Activated T-helper 1 cell treated with anti-CD3 and anti-CD28 coated beads, Interleukin-12 subunit alpha, Interleukin-12 subunit beta, Interleukin-2, Interleukin-4 antibody, amounts not matched to agents 30 ng/mL and 10 ng/mL and 1 ng/mL, durations not matched to agents 14 hours and 24 hours and 36 hours (primary cell): ENCODE measurements at regions not wholly inside any gene's neighbourhood (a gene's known extent, or its start where the extent isn't known, plus 50 kb on each side); places are given as distances from the start of the nearest gene placed in this dataset.

Experiments
- DNase-seq: peaks from one replicate; pipeline ENCODE4 v3.0.0; 2021; ENCODE audit warnings: low spot score
- H3K27ac Mint-ChIP-seq: one replicate; pipeline ENCODE4 v1.8.0; 2021; ENCODE audit warnings: mild to moderate bottlenecking, mixed read lengths
- H3K27me3 Mint-ChIP-seq: one replicate; pipeline ENCODE4 v1.8.0; 2022; ENCODE audit warnings: mild to moderate bottlenecking, moderate library complexity, mixed read lengths; ENCODE audit not compliant: insufficient read depth
- H3K36me3 Mint-ChIP-seq: one replicate; pipeline ENCODE4 v1.8.0; 2021; ENCODE audit warnings: low read depth, mixed read lengths
- H3K4me1 Mint-ChIP-seq: one replicate; pipeline ENCODE4 v1.8.0; 2021; ENCODE audit warnings: low read depth, mixed read lengths
- H3K4me3 Mint-ChIP-seq: one replicate; pipeline ENCODE4 v1.8.0; 2021; ENCODE audit warnings: mild to moderate bottlenecking, moderate library complexity, mixed read lengths
- H3K9me3 Mint-ChIP-seq: one replicate; pipeline ENCODE4 v1.8.0; 2021; ENCODE audit warnings: mixed read lengths
- intact Hi-C: fragments of 100-400 bp; cut with micrococcal nuclease; formaldehyde crosslinking; loops from one replicate; pipeline ENCODE4 v1.15.1; 2024

DNA sequence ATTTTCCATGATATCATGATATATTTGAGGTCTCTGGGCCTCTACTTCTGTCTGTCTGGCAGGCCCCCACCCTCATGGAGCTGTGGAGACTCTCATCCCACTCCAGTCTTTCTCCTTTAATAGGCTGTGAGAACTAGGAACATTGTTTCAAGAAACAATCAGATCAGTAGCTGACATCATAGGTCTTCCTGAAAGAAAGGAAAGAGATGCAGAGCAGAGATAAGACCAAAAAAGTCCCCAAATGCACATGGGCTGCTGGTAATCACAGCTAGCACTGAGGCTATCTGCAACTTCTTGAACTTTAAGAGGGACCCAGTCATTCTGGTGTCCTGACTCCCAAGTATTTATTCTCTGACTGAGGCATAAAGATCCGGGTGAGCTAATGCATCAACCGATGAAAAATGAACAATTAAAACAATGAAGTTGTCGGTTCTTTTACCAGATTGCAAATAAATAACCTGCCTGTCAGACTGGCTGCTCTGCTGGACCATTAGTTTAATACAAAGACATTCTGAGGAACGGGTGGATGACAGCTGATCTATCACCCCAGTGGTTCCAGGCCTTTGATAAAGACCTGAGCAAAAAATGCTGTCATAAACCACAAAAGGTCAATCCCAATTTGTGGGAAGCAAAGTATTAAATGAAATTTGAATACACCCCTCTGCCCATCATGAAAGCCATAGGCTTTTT lies 780.8 kb upstream of the GOLIM4 start:
- Mint-ChIP-seq H3K27me3 (no peaks in the 10 kb centered on the region), H3K4me3 (no peak overlapping the region), H3K36me3 (no peaks in the 10 kb centered on the region), H3K9me3 (no peaks in the 10 kb centered on the region), H3K4me1 (no peaks in the 10 kb centered on the region), H3K27ac (no peak overlapping the region)
- intact Hi-C loops = no loop called here
- DNase-seq = no peak

- Mint-ChIP-seq H3K36me3 (no peaks in the 10 kb centered on the region), H3K4me3 (no peak overlapping the region), H3K9me3 (no peaks in the 10 kb centered on the region), H3K4me1 (no peaks in the 10 kb centered on the region), H3K27me3 (no peaks in the 10 kb centered on the region), H3K27ac (no peak overlapping the region)
- DNase-seq = no peak
- intact Hi-C loops = no loop called here
These were observed 777.1 kb upstream of the GOLIM4 start for GRCh38 chr3:168872826-168873225.

GRCh38 chr3:168870892-168871291 lies 775.2 kb upstream of the GOLIM4 start:
- no peaks in the 10 kb centered on the region for H3K9me3 Mint-ChIP-seq
- no peak overlapping the region for H3K27ac Mint-ChIP-seq
- no peak overlapping the region for H3K4me3 Mint-ChIP-seq
- H3K27me3 Mint-ChIP-seq = no peaks in the 10 kb centered on the region
- no peak for DNase-seq
- intact Hi-C loops = no loop called here
- no peaks in the 10 kb centered on the region for H3K4me1 Mint-ChIP-seq
- no peaks in the 10 kb centered on the region for H3K36me3 Mint-ChIP-seq

- H3K4me1 Mint-ChIP-seq = no peaks in the 10 kb centered on the region
- intact Hi-C loops = loop anchor here (5.0 to 10.0 kb wide), 3 partner anchors 653 to 877 kb away; partner anchors contain the start of gene MECOM
- DNase-seq = no peak
- H3K27me3 Mint-ChIP-seq = no peaks in the 10 kb centered on the region
- no peak overlapping the region for H3K4me3 Mint-ChIP-seq
- no peaks in the 10 kb centered on the region for H3K9me3 Mint-ChIP-seq
- H3K36me3 Mint-ChIP-seq = no peaks in the 10 kb centered on the region
- no peak overlapping the region for H3K27ac Mint-ChIP-seq
These were observed 769.4 kb upstream of the GOLIM4 start for GRCh38 chr3:168865022-168865551.

DNA sequence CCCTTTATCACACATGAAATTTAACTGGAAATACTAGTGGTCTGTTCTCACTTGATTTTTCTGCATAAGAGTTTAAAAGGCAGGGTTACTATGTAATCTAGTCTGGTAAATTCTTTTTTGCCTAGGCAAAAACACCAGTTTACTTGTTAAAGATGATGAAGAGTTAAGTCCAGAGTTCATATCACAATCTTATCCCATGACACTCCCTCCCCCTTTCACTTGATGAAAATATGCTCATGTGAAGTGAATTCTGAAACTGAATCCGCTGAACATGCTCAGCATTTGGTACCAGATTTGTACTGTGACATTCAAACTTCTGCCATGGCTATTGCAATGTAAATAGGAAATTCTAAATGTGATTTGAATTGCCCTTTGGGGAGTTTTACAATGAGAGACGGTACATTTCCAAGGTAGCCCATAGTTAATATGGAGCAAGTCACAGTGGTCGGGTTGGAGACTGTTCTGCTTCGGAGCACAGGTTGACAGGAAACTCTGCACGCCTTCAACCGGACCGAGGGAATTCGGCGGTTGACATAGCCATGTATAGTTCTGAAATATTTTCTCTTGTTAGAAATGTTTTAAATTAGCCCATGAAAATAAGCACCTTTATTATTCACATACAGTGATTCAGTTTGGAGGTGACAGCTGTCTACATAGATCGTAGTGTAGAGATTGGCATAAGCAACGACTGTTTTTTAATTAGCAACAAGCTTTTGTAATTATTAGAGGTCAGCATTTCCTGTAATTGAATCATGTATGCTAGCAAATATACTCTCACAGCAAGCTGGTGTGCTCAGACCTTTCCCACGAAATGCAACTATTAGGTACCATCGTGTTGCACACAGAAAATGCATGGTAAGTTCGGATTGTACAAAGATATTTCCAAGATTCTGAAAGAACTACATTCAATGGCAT lies 768.6 kb upstream of the GOLIM4 start:
- DNase-seq = no peak
- Mint-ChIP-seq H3K9me3 (no peaks in the 10 kb centered on the region), H3K4me3 (no peak overlapping the region), H3K4me1 (no peaks in the 10 kb centered on the region), H3K27me3 (no peaks in the 10 kb centered on the region), H3K27ac (no peak overlapping the region), H3K36me3 (no peaks in the 10 kb centered on the region)
- intact Hi-C loops = loop anchor here (5.0 to 10.0 kb wide), 3 partner anchors 652 to 878 kb away; partner anchors contain the start of gene MECOM

GRCh38 chr3:168863561-168863960 lies 767.8 kb upstream of the GOLIM4 start:
- Mint-ChIP-seq H3K27ac (no peak overlapping the region), H3K4me1 (no peaks in the 10 kb centered on the region), H3K36me3 (no peaks in the 10 kb centered on the region), H3K9me3 (no peaks in the 10 kb centered on the region), H3K4me3 (no peak overlapping the region), H3K27me3 (no peaks in the 10 kb centered on the region)
- intact Hi-C loops = loop anchor here (10.0 kb wide), 1 partner anchor 801 kb away; the partner anchor contains the start of gene MECOM
- no peak for DNase-seq

- intact Hi-C loops = loop anchor here (10.0 kb wide), 1 partner anchor 802 kb away; the partner anchor contains the start of gene MECOM
- no peak overlapping the region for H3K4me3 Mint-ChIP-seq
- H3K36me3 Mint-ChIP-seq = no peaks in the 10 kb centered on the region
- no peaks in the 10 kb centered on the region for H3K9me3 Mint-ChIP-seq
- no peaks in the 10 kb centered on the region for H3K27me3 Mint-ChIP-seq
- H3K4me1 Mint-ChIP-seq = no peaks in the 10 kb centered on the region
- no peak for DNase-seq
- H3K27ac Mint-ChIP-seq = no peak overlapping the region
These were observed 766.7 kb upstream of the GOLIM4 start for GRCh38 chr3:168862466-168862865.

- H3K9me3 Mint-ChIP-seq = no peaks in the 10 kb centered on the region
- intact Hi-C loops = loop anchor here (10.0 kb wide), 1 partner anchor 804 kb away; the partner anchor contains the start of gene MECOM
These were observed 764.9 kb upstream of the GOLIM4 start for GRCh38 chr3:168860592-168860991.

DNA sequence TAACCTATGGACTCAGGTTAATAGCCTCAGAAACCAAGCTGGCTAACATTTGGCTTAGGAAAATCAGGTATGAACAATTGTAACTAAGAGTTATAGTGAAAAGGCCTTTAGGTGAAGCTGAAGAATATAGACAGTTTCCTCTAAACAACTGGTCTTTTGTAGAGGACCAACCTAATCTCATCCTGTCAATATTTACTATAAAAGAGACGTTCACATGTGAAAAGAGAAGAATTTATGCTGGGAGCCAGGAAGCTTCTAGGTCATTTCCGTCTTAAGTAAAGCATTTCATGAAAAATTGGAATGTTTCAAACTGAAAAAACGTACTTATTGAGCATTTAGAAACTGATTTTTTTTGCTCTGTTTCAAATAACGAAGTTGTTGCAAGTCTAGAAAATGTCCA lies 764.3 kb upstream of the GOLIM4 start:
- no peaks in the 10 kb centered on the region for H3K9me3 Mint-ChIP-seq
- no peaks in the 10 kb centered on the region for H3K36me3 Mint-ChIP-seq
- no peak overlapping the region for H3K27ac Mint-ChIP-seq
- H3K4me1 Mint-ChIP-seq = no peaks in the 10 kb centered on the region
- DNase-seq = no peak
- H3K4me3 Mint-ChIP-seq = no peak overlapping the region
- H3K27me3 Mint-ChIP-seq = no peaks in the 10 kb centered on the region
- intact Hi-C loops = loop anchor here (10.0 kb wide), 1 partner anchor 805 kb away; the partner anchor contains the start of gene MECOM

More at GRCh38 chr3:168860592-168860991, 764.9 kb upstream of the GOLIM4 start:
- H3K27me3 Mint-ChIP-seq = no peaks in the 10 kb centered on the region
- H3K4me3 Mint-ChIP-seq = no peak overlapping the region
- no peaks in the 10 kb centered on the region for H3K4me1 Mint-ChIP-seq
- DNase-seq = no peak
- no peak overlapping the region for H3K27ac Mint-ChIP-seq
- H3K36me3 Mint-ChIP-seq = no peaks in the 10 kb centered on the region

GRCh38 chr3:168859574-168859973 lies 763.9 kb upstream of the GOLIM4 start:
- Mint-ChIP-seq H3K27me3 (no peaks in the 10 kb centered on the region), H3K4me1 (no peaks in the 10 kb centered on the region), H3K36me3 (no peaks in the 10 kb centered on the region), H3K27ac (no peak overlapping the region), H3K9me3 (no peaks in the 10 kb centered on the region), H3K4me3 (no peak overlapping the region)
- DNase-seq = no peak
- intact Hi-C loops = no loop called here

- no peak overlapping the region for H3K27ac Mint-ChIP-seq
- no peaks in the 10 kb centered on the region for H3K4me1 Mint-ChIP-seq
- intact Hi-C loops = no loop called here
- H3K27me3 Mint-ChIP-seq = no peaks in the 10 kb centered on the region
- H3K36me3 Mint-ChIP-seq = no peaks in the 10 kb centered on the region
- no peaks in the 10 kb centered on the region for H3K9me3 Mint-ChIP-seq
- no peak for DNase-seq
- H3K4me3 Mint-ChIP-seq = no peak overlapping the region
These were observed 763.4 kb upstream of the GOLIM4 start for GRCh38 chr3:168859143-168859542.

GRCh38 chr3:168858327-168858726 lies 762.6 kb upstream of the GOLIM4 start:
- DNase-seq = no peak
- Mint-ChIP-seq H3K27ac (no peak overlapping the region), H3K4me3 (no peak overlapping the region), H3K27me3 (no peaks in the 10 kb centered on the region), H3K4me1 (no peaks in the 10 kb centered on the region), H3K9me3 (no peaks in the 10 kb centered on the region), H3K36me3 (no peaks in the 10 kb centered on the region)
- intact Hi-C loops = no loop called here

- H3K27me3 Mint-ChIP-seq = no peaks in the 10 kb centered on the region
- H3K4me3 Mint-ChIP-seq = no peak overlapping the region
- H3K27ac Mint-ChIP-seq = no peak overlapping the region
- H3K4me1 Mint-ChIP-seq = no peaks in the 10 kb centered on the region
- H3K36me3 Mint-ChIP-seq = no peaks in the 10 kb centered on the region
- intact Hi-C loops = no loop called here
- DNase-seq = no peak
- H3K9me3 Mint-ChIP-seq = no peaks in the 10 kb centered on the region
These were observed 754.4 kb upstream of the GOLIM4 start for GRCh38 chr3:168850109-168850508.
